HL-60 (cell line): ENCODE measurements at regions not wholly inside any gene's neighbourhood (a gene's known extent, or its start where the extent isn't known, plus 50 kb on each side); places are given as distances from the start of the nearest gene placed in this dataset.

Experiments
- CTCF ChIP-seq: IDR thresholded peaks from one replicate; pipeline ENCODE4 v1.5.1; 2011; ENCODE audit warnings: low read length, control low read depth, inconsistent platforms; ENCODE audit not compliant: insufficient read depth
- GABPA ChIP-seq: IDR thresholded peaks from 2 replicates; pipeline ENCODE4 v1.6.1; 2012; ENCODE audit warnings: low read depth
- POLR2AphosphoS5 ChIP-seq: IDR thresholded peaks from 2 replicates; pipeline ENCODE4 v1.6.1; 2012; ENCODE audit warnings: low read depth
- SPI1 ChIP-seq: IDR thresholded peaks from 2 replicates; pipeline ENCODE4 v1.6.1; 2012; ENCODE audit warnings: low read depth, mild to moderate bottlenecking, borderline replicate concordance
- TF ChIP-seq, protein P1 (sequence below): IDR thresholded peaks from 2 replicates; pipeline ENCODE4 v1.6.1; 2012; ENCODE audit warnings: low read depth; ENCODE audit not compliant: insufficient replicate concordance

DNA sequence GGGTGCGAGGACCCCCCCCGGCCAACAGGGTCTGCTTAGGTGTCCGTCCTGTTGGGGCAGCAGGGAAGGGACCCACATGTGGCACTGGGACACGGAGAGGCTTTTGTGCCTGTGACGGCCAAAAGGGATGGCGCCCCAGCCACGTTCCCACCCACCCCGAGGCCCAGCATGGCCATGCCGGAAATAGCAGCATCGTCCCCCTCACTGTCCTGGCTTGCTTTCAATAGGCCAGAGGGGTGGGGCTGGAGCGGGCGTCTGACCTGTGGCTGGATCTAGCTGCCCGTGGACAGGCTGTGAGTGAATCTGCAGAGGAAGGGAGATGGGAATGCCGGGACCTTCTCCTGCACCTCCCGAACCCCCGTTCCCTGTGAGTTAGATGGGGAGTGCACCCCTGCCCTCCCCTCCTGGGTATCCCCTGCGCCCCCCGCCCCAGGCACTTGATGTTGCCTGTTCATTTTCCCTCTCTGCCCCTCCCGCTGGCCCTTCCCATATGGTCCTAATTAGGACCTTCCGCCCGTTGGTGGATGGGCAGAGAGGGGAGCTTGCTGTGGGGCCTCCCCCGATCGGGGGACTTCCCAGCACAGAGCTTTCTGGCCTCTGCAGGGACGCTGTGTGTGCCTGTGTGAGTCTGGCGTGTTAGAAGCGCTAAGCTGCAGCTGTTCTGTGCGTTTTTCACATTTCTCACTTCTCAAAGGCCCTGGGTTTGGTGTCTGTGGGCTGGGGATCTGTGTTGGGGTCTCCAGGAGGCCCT lies 292.8 kb downstream of the SEC14L1 start:
- TF ChIP-seq POLR2AphosphoS5 = no peak
- TF ChIP-seq CTCF = no peak
- TF ChIP-seq, protein P1, sequence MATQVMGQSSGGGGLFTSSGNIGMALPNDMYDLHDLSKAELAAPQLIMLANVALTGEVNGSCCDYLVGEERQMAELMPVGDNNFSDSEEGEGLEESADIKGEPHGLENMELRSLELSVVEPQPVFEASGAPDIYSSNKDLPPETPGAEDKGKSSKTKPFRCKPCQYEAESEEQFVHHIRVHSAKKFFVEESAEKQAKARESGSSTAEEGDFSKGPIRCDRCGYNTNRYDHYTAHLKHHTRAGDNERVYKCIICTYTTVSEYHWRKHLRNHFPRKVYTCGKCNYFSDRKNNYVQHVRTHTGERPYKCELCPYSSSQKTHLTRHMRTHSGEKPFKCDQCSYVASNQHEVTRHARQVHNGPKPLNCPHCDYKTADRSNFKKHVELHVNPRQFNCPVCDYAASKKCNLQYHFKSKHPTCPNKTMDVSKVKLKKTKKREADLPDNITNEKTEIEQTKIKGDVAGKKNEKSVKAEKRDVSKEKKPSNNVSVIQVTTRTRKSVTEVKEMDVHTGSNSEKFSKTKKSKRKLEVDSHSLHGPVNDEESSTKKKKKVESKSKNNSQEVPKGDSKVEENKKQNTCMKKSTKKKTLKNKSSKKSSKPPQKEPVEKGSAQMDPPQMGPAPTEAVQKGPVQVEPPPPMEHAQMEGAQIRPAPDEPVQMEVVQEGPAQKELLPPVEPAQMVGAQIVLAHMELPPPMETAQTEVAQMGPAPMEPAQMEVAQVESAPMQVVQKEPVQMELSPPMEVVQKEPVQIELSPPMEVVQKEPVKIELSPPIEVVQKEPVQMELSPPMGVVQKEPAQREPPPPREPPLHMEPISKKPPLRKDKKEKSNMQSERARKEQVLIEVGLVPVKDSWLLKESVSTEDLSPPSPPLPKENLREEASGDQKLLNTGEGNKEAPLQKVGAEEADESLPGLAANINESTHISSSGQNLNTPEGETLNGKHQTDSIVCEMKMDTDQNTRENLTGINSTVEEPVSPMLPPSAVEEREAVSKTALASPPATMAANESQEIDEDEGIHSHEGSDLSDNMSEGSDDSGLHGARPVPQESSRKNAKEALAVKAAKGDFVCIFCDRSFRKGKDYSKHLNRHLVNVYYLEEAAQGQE = no peak
- TF ChIP-seq SPI1 = no peak
- TF ChIP-seq GABPA = no peak
